OCI-LY1 (cell line): ENCODE measurements at regions not wholly inside any gene's neighbourhood (a gene's known extent, or its start where the extent isn't known, plus 50 kb on each side); places are given as distances from the start of the nearest gene placed in this dataset.

Source experiments
- CTCF ChIP-seq: fragments of 200-600 bp; sonication (generic), shearing (Covaris generic); IDR thresholded peaks from 2 replicates; pipeline ENCODE4 v1.5.1; 2017; ENCODE audit warnings: mild to moderate bottlenecking, antibody characterized with exemption, low read length, moderate library complexity, mixed read lengths
- EZH2 ChIP-seq: fragments of 200-600 bp; sonication (generic), shearing (Covaris generic); IDR thresholded peaks from 2 replicates; pipeline ENCODE4 v1.8.0; 2017; ENCODE audit warnings: borderline replicate concordance, mixed run types, mild to moderate bottlenecking, antibody characterized with exemption, low read length, moderate library complexity, mixed read lengths

- TF ChIP-seq CTCF, result no peak
- TF ChIP-seq EZH2, result no peak
Observed at GRCh38 chr11:112734207-112734606, 227.0 kb upstream of the NCAM1 start.
